ENCODE measurements at regions not wholly inside any gene's neighbourhood (a gene's known extent, or its start where the extent isn't known, plus 50 kb on each side); places are given as distances from the start of the nearest gene placed in this dataset.

DNA sequence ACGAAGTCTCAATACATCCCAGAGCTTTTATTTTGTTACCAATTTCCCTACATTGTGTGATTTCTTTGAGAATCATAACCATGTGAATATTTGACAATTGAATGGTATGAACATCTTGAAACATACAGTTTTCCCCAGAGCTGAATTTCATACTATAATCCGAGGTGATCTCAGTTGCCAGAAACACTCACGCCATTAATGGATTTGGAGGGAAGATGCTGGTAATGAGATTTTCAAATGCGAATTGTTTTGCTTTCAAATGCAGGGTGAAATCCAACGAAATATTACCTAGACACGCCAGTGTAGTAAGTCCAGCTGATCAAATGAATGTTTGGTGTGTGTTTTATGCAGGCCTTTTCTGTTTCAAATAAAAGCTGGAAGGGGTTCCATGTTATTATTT lies 277.8 kb upstream of the CDH5 start:
- TF ChIP-seq POLR2A (IDR thresholded peaks at IDR 0.05) = no peak
- TF ChIP-seq, protein P1, sequence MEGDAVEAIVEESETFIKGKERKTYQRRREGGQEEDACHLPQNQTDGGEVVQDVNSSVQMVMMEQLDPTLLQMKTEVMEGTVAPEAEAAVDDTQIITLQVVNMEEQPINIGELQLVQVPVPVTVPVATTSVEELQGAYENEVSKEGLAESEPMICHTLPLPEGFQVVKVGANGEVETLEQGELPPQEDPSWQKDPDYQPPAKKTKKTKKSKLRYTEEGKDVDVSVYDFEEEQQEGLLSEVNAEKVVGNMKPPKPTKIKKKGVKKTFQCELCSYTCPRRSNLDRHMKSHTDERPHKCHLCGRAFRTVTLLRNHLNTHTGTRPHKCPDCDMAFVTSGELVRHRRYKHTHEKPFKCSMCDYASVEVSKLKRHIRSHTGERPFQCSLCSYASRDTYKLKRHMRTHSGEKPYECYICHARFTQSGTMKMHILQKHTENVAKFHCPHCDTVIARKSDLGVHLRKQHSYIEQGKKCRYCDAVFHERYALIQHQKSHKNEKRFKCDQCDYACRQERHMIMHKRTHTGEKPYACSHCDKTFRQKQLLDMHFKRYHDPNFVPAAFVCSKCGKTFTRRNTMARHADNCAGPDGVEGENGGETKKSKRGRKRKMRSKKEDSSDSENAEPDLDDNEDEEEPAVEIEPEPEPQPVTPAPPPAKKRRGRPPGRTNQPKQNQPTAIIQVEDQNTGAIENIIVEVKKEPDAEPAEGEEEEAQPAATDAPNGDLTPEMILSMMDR (IDR thresholded peaks at IDR 0.05) = no peak

Measured in uterus (tissue), 2 donors.